ENCODE measurements at regions not wholly inside any gene's neighbourhood (a gene's known extent, or its start where the extent isn't known, plus 50 kb on each side); places are given as distances from the start of the nearest gene placed in this dataset.

DNA sequence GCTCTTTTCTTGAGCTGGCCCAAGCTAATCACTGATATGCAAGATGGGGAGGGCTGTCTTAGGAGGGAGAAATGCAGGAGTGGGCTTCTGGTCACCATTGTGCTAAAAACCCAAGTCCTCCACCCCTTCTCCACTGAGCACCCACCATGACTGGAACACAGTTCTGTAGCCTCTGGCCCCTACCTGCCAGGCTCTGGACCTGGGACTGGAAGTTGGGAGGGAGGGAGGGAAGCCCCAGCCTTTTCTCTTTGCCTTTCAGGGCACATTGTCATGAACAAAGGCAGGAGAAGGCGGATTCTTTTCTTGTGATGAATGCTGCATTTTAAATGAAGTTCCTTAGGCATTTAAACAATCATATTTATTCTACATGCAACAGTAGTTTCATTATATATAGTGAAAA, 559.1 kb upstream of the TRPC7 start:
- 78% methylated on average over 1 of the region's 1 CpG for WGBS
- intact Hi-C loops (cut with DNase I): no loop called here
- H3K27ac ChIP-seq (replicated peaks in 1 of 4): no peak overlapping the region
- H3K27me3 ChIP-seq: no peaks in the 10 kb centered on the region
- TF ChIP-seq POLR2AphosphoS5 (IDR thresholded peaks at IDR 0.05) (no peak), POLR2A (IDR thresholded peaks at IDR 0.05; ENCODE audit: low read depth) (no peak), EP300 (IDR thresholded peaks at IDR 0.05) (no peak)
- TF ChIP-seq, protein P1, sequence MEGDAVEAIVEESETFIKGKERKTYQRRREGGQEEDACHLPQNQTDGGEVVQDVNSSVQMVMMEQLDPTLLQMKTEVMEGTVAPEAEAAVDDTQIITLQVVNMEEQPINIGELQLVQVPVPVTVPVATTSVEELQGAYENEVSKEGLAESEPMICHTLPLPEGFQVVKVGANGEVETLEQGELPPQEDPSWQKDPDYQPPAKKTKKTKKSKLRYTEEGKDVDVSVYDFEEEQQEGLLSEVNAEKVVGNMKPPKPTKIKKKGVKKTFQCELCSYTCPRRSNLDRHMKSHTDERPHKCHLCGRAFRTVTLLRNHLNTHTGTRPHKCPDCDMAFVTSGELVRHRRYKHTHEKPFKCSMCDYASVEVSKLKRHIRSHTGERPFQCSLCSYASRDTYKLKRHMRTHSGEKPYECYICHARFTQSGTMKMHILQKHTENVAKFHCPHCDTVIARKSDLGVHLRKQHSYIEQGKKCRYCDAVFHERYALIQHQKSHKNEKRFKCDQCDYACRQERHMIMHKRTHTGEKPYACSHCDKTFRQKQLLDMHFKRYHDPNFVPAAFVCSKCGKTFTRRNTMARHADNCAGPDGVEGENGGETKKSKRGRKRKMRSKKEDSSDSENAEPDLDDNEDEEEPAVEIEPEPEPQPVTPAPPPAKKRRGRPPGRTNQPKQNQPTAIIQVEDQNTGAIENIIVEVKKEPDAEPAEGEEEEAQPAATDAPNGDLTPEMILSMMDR (IDR thresholded peaks at IDR 0.05): no peak
- H3K9me3 ChIP-seq: no peaks in the 10 kb centered on the region
- no peak for DNase-seq (ENCODE audit: extremely low spot score)
- H3K4me3 ChIP-seq: no peak overlapping the region
- no peaks in the 10 kb centered on the region for H3K36me3 ChIP-seq
- no peaks in the 10 kb centered on the region for H3K4me1 ChIP-seq

DNA sequence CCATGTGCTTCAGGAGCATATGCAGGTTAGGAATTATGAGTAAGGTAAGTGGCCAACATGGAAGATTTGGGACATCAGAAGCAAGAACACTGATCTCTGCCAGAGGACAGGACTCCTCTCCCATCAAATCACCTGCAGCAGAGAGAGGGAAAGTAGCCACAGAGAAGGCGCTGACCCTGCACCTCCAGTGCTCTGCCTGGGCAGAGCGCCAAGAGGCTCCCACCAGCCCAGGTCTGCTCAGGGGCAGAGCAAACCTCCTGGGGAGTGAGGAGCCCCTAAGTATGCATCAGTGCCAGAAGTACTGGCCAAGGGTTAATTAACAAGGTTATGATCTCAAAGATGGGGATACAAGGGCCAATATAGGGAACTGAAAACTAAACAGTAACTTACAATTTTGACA, 545.3 kb upstream of the TRPC7 start:
- no peak overlapping the region for H3K4me3 ChIP-seq
- H3K36me3 ChIP-seq: no peaks in the 10 kb centered on the region
- H3K4me1 ChIP-seq: no peaks in the 10 kb centered on the region
- no peaks in the 10 kb centered on the region for H3K27me3 ChIP-seq
- H3K27ac ChIP-seq (replicated peaks in 1 of 4): no peak overlapping the region
- WGBS: 89% methylated on average over 2 of the region's 2 CpGs
- no peaks in the 10 kb centered on the region for H3K9me3 ChIP-seq
- TF ChIP-seq EP300 (IDR thresholded peaks at IDR 0.05): no peak
- no peak for TF ChIP-seq POLR2A (IDR thresholded peaks at IDR 0.05; ENCODE audit: low read depth)
- TF ChIP-seq, protein P1 (IDR thresholded peaks at IDR 0.05): no peak
- TF ChIP-seq POLR2AphosphoS5 (IDR thresholded peaks at IDR 0.05): no peak
- intact Hi-C loops (cut with DNase I): no loop called here
- DNase-seq (ENCODE audit: extremely low spot score): no peak

DNA sequence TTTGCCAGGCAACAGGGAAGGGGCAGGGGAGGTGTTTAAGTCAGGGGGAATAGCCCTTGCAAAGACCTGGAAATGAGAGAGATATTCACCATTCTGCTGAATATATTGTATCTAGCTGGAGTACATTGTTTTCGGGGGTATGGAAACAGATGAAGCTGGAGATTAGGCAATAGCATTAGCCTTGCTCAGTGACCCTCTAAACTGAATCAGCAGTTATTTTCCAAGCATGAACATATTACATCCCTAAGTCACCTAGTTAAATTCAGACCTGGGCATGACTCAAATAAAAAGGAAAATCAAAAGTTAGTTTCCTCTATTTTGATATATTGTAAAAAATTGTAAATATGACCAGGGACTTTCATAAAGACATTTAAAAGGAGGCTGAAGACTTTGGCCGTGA, 544.6 kb upstream of the TRPC7 start:
- no peak for TF ChIP-seq POLR2A (IDR thresholded peaks at IDR 0.05; ENCODE audit: low read depth)
- no peak for TF ChIP-seq POLR2AphosphoS5 (IDR thresholded peaks at IDR 0.05)
- no peak for TF ChIP-seq EP300 (IDR thresholded peaks at IDR 0.05)
- TF ChIP-seq, protein P1 (IDR thresholded peaks at IDR 0.05): no peak
- H3K4me1 ChIP-seq: no peaks in the 10 kb centered on the region
- H3K4me3 ChIP-seq: no peak overlapping the region
- no peak overlapping the region for H3K27ac ChIP-seq (replicated peaks in 1 of 4)
- no peaks in the 10 kb centered on the region for H3K36me3 ChIP-seq
- DNase-seq (ENCODE audit: extremely low spot score): no peak
- intact Hi-C loops (cut with DNase I): no loop called here
- no peaks in the 10 kb centered on the region for H3K27me3 ChIP-seq
- WGBS: 75% methylated on average over 2 of the region's 2 CpGs
- H3K9me3 ChIP-seq: no peaks in the 10 kb centered on the region

DNA sequence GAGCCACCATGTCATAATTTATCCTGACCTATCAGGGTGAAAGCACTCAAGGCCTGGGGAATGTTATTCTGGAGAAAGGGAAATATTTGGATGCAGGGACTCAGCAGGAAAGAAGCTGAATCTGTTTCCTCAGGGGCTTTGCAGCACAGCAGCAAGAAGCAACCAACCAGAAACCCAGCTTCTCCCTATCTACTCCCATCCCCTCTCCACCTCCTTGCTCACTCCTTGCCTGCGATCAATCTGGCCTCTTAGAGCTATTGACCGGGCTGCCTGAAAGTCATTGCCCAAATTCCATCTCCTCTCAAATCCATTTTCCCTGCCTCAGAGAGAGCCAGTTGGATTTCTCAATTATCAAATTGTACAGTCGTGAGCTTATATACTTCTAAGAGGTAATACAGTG, 542.0 kb upstream of the TRPC7 start:
- Histone ChIP-seq H3K27me3 (no peaks in the 10 kb centered on the region), H3K4me1 (no peaks in the 10 kb centered on the region), H3K4me3 (no peak overlapping the region), H3K36me3 (no peaks in the 10 kb centered on the region), H3K9me3 (no peaks in the 10 kb centered on the region), H3K27ac (replicated peaks in 1 of 4) (no peak overlapping the region)
- TF ChIP-seq, protein P1 (IDR thresholded peaks at IDR 0.05): no peak
- TF ChIP-seq POLR2A (IDR thresholded peaks at IDR 0.05; ENCODE audit: low read depth): no peak
- TF ChIP-seq POLR2AphosphoS5 (IDR thresholded peaks at IDR 0.05): no peak
- no peak for TF ChIP-seq EP300 (IDR thresholded peaks at IDR 0.05)
- WGBS: 78% methylated on average over 3 of the region's 3 CpGs
- intact Hi-C loops (cut with DNase I): no loop called here
- DNase-seq (ENCODE audit: extremely low spot score): no peak

DNA sequence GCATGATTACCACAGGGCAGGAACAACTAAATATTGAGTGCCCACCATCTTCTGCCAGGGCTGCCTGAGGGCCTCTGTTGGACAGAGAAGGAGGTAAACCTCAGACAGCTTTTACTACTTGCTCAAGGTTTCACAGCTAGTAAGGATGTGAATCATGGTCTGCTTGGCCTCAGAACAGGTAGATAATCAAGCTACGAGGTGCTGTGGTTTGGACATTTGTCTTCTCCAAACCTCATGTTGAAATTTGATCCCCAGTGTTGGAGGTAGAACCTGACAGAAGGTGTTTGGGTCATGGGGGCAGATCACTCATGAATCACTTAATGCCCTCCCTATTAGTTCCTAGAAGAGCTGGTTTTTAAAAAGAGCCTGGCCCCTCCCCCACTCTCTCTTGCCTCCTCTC, 541.2 kb upstream of the TRPC7 start:
- intact Hi-C loops (cut with DNase I): no loop called here
- Histone ChIP-seq H3K9me3 (peaks cover 0 to under 1% (median 0%) of the 10 kb centered on the region in 4 donors), H3K27ac (replicated peaks in 1 of 4) (no peak overlapping the region), H3K4me3 (no peak overlapping the region), H3K36me3 (no peaks in the 10 kb centered on the region), H3K27me3 (no peaks in the 10 kb centered on the region), H3K4me1 (no peaks in the 10 kb centered on the region)
- TF ChIP-seq EP300 (IDR thresholded peaks at IDR 0.05) (no peak), POLR2A (IDR thresholded peaks at IDR 0.05; ENCODE audit: low read depth) (no peak), POLR2AphosphoS5 (IDR thresholded peaks at IDR 0.05) (no peak)
- TF ChIP-seq, protein P1 (IDR thresholded peaks at IDR 0.05): no peak
- 85% methylated on average over 1 of the region's 1 CpG for WGBS
- no peak for DNase-seq (ENCODE audit: extremely low spot score)
